ENCODE measurements at regions not wholly inside any gene's neighbourhood (a gene's known extent, or its start where the extent isn't known, plus 50 kb on each side); places are given as distances from the start of the nearest gene placed in this dataset.

DNA sequence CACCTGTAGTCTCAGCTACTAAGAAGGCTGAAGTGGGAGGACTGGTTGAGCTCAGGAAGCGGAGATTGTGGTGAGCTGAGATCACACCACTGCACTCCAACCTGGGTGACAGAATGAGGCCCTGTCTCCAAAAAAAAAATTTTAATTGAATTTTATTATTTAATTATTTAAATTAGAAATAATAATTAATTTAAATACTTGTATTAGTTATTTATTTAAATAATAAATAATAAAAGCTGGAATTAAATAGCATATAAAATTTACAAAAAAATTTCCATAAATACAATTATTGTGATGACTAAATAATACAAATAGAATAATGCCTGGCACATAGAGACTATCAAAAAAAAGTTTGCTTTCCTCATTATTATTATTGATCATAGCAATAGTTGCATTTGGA lies 371.5 kb downstream of the KCNA4 start:
- DNase-seq (ENCODE audit: low spot score), result no peak
- no peak for ATAC-seq (ENCODE audit: low FRiP score)
- TF ChIP-seq, protein P1, sequence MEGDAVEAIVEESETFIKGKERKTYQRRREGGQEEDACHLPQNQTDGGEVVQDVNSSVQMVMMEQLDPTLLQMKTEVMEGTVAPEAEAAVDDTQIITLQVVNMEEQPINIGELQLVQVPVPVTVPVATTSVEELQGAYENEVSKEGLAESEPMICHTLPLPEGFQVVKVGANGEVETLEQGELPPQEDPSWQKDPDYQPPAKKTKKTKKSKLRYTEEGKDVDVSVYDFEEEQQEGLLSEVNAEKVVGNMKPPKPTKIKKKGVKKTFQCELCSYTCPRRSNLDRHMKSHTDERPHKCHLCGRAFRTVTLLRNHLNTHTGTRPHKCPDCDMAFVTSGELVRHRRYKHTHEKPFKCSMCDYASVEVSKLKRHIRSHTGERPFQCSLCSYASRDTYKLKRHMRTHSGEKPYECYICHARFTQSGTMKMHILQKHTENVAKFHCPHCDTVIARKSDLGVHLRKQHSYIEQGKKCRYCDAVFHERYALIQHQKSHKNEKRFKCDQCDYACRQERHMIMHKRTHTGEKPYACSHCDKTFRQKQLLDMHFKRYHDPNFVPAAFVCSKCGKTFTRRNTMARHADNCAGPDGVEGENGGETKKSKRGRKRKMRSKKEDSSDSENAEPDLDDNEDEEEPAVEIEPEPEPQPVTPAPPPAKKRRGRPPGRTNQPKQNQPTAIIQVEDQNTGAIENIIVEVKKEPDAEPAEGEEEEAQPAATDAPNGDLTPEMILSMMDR (IDR thresholded peaks at IDR 0.05), result no peak

DNA sequence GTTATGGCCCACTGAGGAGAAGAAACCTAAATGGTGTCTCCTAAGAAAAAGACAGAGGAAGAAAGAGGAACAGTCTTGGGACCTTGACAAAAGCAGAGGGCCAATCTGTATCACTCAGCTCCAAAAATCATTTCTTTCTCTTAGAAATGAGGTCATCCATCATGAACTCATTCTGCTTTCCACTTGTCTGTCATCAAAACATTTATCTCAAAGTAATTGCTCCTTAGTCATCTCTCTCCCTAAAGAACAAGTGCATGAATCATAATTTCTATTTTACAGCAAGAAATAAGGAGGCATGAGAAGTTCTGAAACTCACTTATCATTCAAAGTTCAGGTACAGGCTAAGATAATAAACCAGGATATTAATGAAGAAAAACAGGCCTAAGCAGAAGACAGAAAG lies 375.6 kb downstream of the KCNA4 start:
- no peak for DNase-seq (ENCODE audit: low spot score)
- TF ChIP-seq, protein P1 (IDR thresholded peaks at IDR 0.05), result no peak
- peak; percentile 66 for ATAC-seq (ENCODE audit: low FRiP score)

DNA sequence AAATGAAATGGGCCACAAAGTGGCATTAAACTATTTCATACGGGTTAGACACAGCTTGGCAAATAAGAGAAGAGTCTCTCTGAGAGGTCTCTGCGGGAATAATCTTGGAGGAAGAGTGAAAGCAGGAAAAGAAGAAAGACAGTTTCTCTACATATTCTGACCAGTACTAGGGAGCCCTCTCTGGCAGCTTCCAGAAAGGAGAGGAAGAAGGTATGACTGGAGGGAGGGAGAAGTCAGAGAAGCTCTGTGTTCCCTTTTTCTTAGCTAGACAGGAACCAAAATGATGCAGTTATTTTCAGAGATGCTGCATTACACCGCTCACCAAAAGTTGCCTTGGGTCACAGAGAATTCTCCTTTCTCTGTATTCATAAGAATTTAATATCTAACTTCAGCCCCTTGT lies 382.1 kb downstream of the KCNA4 start:
- DNase-seq (ENCODE audit: low spot score) (no peak), ATAC-seq (ENCODE audit: low FRiP score) (no peak)
- TF ChIP-seq, protein P1 (IDR thresholded peaks at IDR 0.05), result no peak

DNA sequence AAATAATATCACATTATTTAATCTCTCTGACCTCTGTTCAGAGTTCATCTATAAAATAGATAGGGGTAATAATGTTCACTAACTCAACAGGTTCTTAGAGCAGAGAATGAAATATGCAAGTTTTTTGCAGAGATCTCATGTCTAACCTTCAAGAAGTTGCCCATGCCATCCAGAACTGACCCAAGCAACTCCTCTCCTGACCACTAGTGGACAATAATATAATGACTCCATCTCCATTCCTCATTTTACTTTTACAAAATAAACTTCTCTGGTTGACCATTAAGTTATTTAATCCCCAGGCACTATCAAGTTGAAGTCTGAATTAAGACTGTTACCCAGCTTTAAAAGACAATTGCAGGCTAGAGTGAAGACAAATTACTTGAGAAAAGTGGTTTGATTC lies 382.6 kb downstream of the KCNA4 start:
- DNase-seq (ENCODE audit: low spot score) (no peak), ATAC-seq (ENCODE audit: low FRiP score) (no peak)
- TF ChIP-seq, protein P1 (IDR thresholded peaks at IDR 0.05), result no peak

DNA sequence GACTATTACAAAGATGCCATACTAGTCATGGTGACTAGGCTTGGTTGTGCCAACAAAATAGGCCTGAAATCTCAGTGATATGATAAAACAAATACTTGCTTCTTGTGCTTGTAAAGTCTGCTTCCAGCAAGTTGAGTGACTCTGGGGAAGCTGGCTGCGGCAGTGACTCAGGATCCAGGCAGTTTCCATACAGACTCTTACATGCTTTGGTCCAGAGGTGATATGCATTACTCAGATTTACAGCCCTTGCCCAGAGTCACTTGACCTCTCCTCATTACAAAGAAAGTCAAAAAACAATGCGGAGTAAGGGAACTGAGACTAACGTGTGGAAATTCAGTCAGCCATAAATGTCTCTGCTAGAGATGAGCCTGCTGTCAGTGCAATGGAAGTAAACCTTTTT lies 387.5 kb downstream of the KCNA4 start:
- TF ChIP-seq, protein P1 (IDR thresholded peaks at IDR 0.05), result no peak
- DNase-seq (ENCODE audit: low spot score) (no peak), ATAC-seq (ENCODE audit: low FRiP score) (no peak)

DNA sequence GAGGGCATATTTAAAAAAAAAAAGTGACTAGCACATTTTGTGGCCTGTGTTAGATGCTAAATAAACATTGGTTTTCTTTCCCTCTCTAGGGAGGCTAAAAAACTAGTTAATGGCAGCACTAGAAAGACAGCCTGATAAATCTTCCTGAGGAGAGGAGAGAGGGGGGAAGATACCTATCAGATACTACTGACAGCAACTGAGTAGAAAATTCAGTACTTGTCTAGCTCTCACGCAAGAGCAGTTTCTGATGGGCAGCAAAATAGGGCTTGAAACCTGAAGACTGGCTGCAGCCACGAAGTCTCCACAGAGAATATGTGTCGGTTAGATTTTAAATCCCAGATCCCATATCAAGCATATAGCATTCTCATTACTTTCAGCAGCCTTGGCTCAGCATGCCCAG lies 388.2 kb downstream of the KCNA4 start:
- TF ChIP-seq, protein P1 (IDR thresholded peaks at IDR 0.05), result no peak
- no peak for ATAC-seq (ENCODE audit: low FRiP score)
- no peak for DNase-seq (ENCODE audit: low spot score)

DNA sequence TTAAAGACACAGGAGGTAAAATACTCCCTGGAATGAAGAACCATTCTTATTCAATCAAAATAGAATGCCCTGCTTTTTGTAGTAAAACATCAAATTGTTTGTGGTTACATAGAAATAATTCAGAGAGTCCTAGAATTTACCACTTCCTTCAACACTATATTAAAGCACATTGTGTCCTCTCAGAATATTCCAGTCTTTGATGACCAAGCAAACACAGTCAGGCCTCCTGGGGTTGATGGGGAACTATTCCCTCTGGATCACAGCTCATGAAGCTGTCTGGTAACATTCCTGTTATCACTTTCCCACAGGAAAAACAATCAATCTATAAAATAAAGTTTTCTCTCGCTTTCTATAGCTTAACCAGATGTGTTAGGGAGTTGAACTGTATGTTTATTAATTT lies 389.3 kb downstream of the KCNA4 start:
- no peak for ATAC-seq (ENCODE audit: low FRiP score)
- DNase-seq (ENCODE audit: low spot score), result no peak
- TF ChIP-seq, protein P1 (IDR thresholded peaks at IDR 0.05), result no peak

Data from omental fat pad (tissue), 3 donors.